Esophagus (tissue), 2 donors: ENCODE measurements at regions not wholly inside any gene's neighbourhood (a gene's known extent, or its start where the extent isn't known, plus 50 kb on each side); places are given as distances from the start of the nearest gene placed in this dataset.
"Not testable (repeated sequence)": the region's sequence is repeated elsewhere in the genome, so short reads cannot be mapped to it uniquely, and the experiment has no call there.

Experiments
- H3K27ac ChIP-seq, 2 donors: one replicate each; pipeline ENCODE4 v1.5.1; 2013; ENCODE audit warnings: low read depth in 2 of 2, mild to moderate bottlenecking in 2 of 2, inconsistent platforms in 1 of 2, low read length in 1 of 2, moderate library complexity in 1 of 2
- H3K27me3 ChIP-seq, 2 donors: one replicate each; pipeline ENCODE4 v1.6.1; 2013; ENCODE audit warnings: low read length in 2 of 2, control low read depth in 1 of 2, mild to moderate bottlenecking in 1 of 2; ENCODE audit not compliant: insufficient read depth in 2 of 2, control insufficient read depth in 1 of 2
- H3K36me3 ChIP-seq, 2 donors: one replicate each; pipeline ENCODE4 v1.6.1; 2013; ENCODE audit warnings: low read length in 1 of 2; ENCODE audit not compliant: control insufficient read depth in 2 of 2, insufficient read depth in 2 of 2
- H3K4me1 ChIP-seq, 2 donors: one replicate each; pipeline ENCODE4 v1.6.1; 2013; ENCODE audit warnings: low read length in 1 of 2; ENCODE audit not compliant: control insufficient read depth in 2 of 2, insufficient read depth in 2 of 2
- H3K4me3 ChIP-seq, 2 donors: one replicate each; pipeline ENCODE4 v1.5.1; 2013; ENCODE audit warnings: low read length in 2 of 2, mild to moderate bottlenecking in 2 of 2, low read depth in 1 of 2, moderate library complexity in 1 of 2
- H3K9me3 ChIP-seq, 2 donors: one replicate each; pipeline ENCODE4 v1.6.1; 2013; ENCODE audit warnings: mild to moderate bottlenecking in 2 of 2, low read depth in 1 of 2, low read length in 1 of 2, moderate library complexity in 1 of 2; ENCODE audit not compliant: control insufficient read depth in 2 of 2, insufficient read depth in 1 of 2
- WGBS, 2 donors: extraction: QIAGEN DNeasy Blood & Tissue Kit; methylation state at CpG; one replicate each; pipeline ENCODE4 v1.1.7; 2013; 5-methylcytosine and 5-hydroxymethylcytosine counted together
- donor health status: healthy with polysubstance abuse.
- donor health status: Bipolar disorder and iron deficiency.

- WGBS, 2 donors = 73 to 74% methylated on average over 6 of the region's 6 CpGs
- H3K27me3 ChIP-seq = no peaks in the 10 kb centered on the region
- H3K4me1 ChIP-seq = no peaks in the 10 kb centered on the region
- H3K27ac ChIP-seq = no peak overlapping the region
- H3K36me3 ChIP-seq = no peaks in the 10 kb centered on the region
- no peaks in the 10 kb centered on the region for H3K9me3 ChIP-seq
- H3K4me3 ChIP-seq = no peak overlapping the region
These were observed 433.1 kb upstream of the SMIM31 start for GRCh38 chr4:164320847-164321246.

GRCh38 chr4:164326056-164326455 is 427.9 kb upstream of the SMIM31 start:
- Histone ChIP-seq H3K27me3 (no peaks in the 10 kb centered on the region), H3K36me3 (no peaks in the 10 kb centered on the region), H3K27ac (no peak overlapping the region), H3K4me1 (no peaks in the 10 kb centered on the region), H3K9me3 (no peaks in the 10 kb centered on the region), H3K4me3 (no peak overlapping the region)
- WGBS, 2 donors = 88 to 89% methylated on average over 1 of the region's 1 CpG

GRCh38 chr4:164337219-164337944 is 416.5 kb upstream of the SMIM31 start:
- H3K4me3 ChIP-seq = no peak overlapping the region
- H3K27me3 ChIP-seq = no peaks in the 10 kb centered on the region
- no peaks in the 10 kb centered on the region for H3K9me3 ChIP-seq
- H3K4me1 ChIP-seq = no peaks in the 10 kb centered on the region
- no peaks in the 10 kb centered on the region for H3K36me3 ChIP-seq
- no peak overlapping the region for H3K27ac ChIP-seq

GRCh38 chr4:164343472-164343976 is 410.4 kb upstream of the SMIM31 start:
- WGBS, 2 donors = 67 to 75% methylated on average over 3 of the region's 3 CpGs
- Histone ChIP-seq H3K9me3 (no peaks in the 10 kb centered on the region), H3K27me3 (no peaks in the 10 kb centered on the region), H3K27ac (no peak overlapping the region), H3K4me1 (no peaks in the 10 kb centered on the region), H3K4me3 (no peak overlapping the region), H3K36me3 (no peaks in the 10 kb centered on the region)

- Histone ChIP-seq H3K4me1 (no peaks in the 10 kb centered on the region), H3K27ac (no peak overlapping the region), H3K4me3 (no peak overlapping the region), H3K36me3 (no peaks in the 10 kb centered on the region), H3K27me3 (no peaks in the 10 kb centered on the region), H3K9me3 (no peaks in the 10 kb centered on the region)
These were observed 408.2 kb upstream of the SMIM31 start for GRCh38 chr4:164345756-164346155.

- H3K9me3 ChIP-seq = no peaks in the 10 kb centered on the region
- no peaks in the 10 kb centered on the region for H3K27me3 ChIP-seq
- no peaks in the 10 kb centered on the region for H3K4me1 ChIP-seq
- H3K4me3 ChIP-seq = no peak overlapping the region
- no peaks in the 10 kb centered on the region for H3K36me3 ChIP-seq
- no peak overlapping the region for H3K27ac ChIP-seq
These were observed 403.9 kb upstream of the SMIM31 start for GRCh38 chr4:164350061-164350460.

GRCh38 chr4:164350716-164351115 is 403.2 kb upstream of the SMIM31 start:
- H3K27me3 ChIP-seq, H3K4me1 ChIP-seq, H3K36me3 ChIP-seq, H3K27ac ChIP-seq, H3K9me3 ChIP-seq, H3K4me3 ChIP-seq: not testable (repeated sequence)
- WGBS, 2 donors = 94 to 97% methylated on average over 20 to 24 of the region's 24 CpGs

GRCh38 chr4:164357957-164358356 is 396.0 kb upstream of the SMIM31 start:
- Histone ChIP-seq H3K4me1 (no peaks in the 10 kb centered on the region), H3K36me3 (no peaks in the 10 kb centered on the region), H3K9me3 (no peaks in the 10 kb centered on the region), H3K27ac (no peak overlapping the region), H3K27me3 (no peaks in the 10 kb centered on the region), H3K4me3 (no peak overlapping the region)
- WGBS, 2 donors = 29 to 37% methylated on average over 2 of the region's 2 CpGs

GRCh38 chr4:164358400-164358799 is 395.5 kb upstream of the SMIM31 start:
- Histone ChIP-seq H3K27me3 (no peaks in the 10 kb centered on the region), H3K4me1 (no peaks in the 10 kb centered on the region), H3K36me3 (no peaks in the 10 kb centered on the region), H3K4me3 (no peak overlapping the region), H3K27ac (no peak overlapping the region), H3K9me3 (no peaks in the 10 kb centered on the region)
- 79% methylated on average over 1 of the region's 1 CpG for WGBS, 2 donors

GRCh38 chr4:164359881-164360280 is 394.1 kb upstream of the SMIM31 start:
- 67 to 79% methylated on average over 6 of the region's 6 CpGs for WGBS, 2 donors
- H3K27me3 ChIP-seq = no peaks in the 10 kb centered on the region
- no peaks in the 10 kb centered on the region for H3K9me3 ChIP-seq
- H3K4me3 ChIP-seq = no peak overlapping the region
- H3K27ac ChIP-seq = no peak overlapping the region
- no peaks in the 10 kb centered on the region for H3K4me1 ChIP-seq
- no peaks in the 10 kb centered on the region for H3K36me3 ChIP-seq
